GM19455 (cell line): ENCODE measurements at regions not wholly inside any gene's neighbourhood (a gene's known extent, or its start where the extent isn't known, plus 50 kb on each side); places are given as distances from the start of the nearest gene placed in this dataset.
"Not testable (repeated sequence)": the region's sequence is repeated elsewhere in the genome, so short reads cannot be mapped to it uniquely, and the experiment has no call there.

Experiments
- ATAC-seq: cut with Tn5 transposase; IDR thresholded peaks from one replicate; pipeline ENCODE4 v1.9.1; 2021; ENCODE audit not compliant: unreplicated experiment

- peak; percentile 50 for ATAC-seq
Observed at GRCh38 chr3:191959876-191960413, 499.0 kb downstream of the PYDC2 start.

DNA sequence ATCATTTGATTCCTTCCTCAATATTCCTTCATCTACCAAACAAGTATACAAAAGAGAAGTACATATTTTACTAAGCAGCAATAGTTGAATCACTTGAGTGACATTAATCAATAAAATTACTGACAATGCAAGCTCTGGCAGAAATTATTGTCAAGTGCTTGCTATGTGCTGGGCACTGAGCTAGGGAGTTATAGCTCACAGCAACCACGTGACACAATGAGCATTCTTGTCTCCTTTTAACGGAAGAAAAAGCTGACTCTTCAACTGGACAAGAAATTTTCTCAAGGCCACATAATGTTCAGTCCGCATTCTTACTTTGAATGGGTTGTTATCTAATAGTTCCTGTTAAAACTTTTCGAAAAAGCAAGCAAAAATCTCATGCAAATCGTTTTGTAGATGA lies 500.1 kb downstream of the PYDC2 start:
- no peak for ATAC-seq

DNA sequence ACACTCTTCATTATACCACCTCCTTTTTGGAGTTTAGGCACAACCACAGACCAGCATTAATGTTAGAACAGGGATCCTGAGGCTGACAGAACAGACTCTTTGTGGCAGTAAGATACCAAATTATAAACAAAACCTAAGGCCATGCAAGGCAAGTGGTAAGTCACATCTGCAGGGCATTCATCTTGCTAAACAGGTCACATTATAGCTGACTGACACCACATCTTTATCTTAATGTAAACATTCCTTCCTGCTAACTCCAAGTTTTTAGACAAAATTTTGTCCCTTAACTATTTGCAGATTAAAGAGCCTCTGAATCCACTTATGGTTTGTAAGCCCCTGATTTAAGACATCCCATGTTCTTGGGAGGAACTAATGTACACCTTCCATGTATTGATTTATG lies 500.6 kb downstream of the PYDC2 start:
- no peak for ATAC-seq

GRCh38 chr3:191962324-191962723 lies 501.4 kb downstream of the PYDC2 start:
- ATAC-seq: no peak

GRCh38 chr3:191963182-191963581 lies 502.2 kb downstream of the PYDC2 start:
- ATAC-seq: no peak

- no peak for ATAC-seq
Observed at GRCh38 chr3:191966556-191966955, 505.6 kb downstream of the PYDC2 start.

DNA sequence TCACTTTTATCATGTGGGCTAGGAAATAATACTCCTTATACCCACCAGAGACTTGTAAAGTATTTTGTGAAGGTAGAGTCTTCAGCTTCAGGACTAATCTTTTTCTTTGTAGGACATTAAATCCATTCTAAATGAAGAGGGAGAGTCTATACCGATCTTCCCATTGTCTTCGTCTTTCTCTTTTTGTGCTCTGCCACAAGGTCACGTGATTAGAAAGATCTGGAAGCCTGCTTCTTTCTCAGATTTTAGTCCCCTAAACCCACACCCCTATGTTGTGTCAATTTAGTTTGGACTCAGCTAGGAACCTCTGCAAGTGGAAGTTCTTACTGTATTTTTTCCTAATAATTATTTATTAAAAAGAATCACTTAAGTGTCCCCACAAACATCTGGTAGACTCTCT lies 507.3 kb downstream of the PYDC2 start:
- ATAC-seq: no peak

- peak; percentile 63 for ATAC-seq
Observed at GRCh38 chr3:191972714-191973398, 511.9 kb downstream of the PYDC2 start.

GRCh38 chr3:191973820-191974219 lies 512.9 kb downstream of the PYDC2 start:
- peak; percentile 19 for ATAC-seq

- no peak for ATAC-seq
Observed at GRCh38 chr3:191975936-191976335, 515.0 kb downstream of the PYDC2 start.

DNA sequence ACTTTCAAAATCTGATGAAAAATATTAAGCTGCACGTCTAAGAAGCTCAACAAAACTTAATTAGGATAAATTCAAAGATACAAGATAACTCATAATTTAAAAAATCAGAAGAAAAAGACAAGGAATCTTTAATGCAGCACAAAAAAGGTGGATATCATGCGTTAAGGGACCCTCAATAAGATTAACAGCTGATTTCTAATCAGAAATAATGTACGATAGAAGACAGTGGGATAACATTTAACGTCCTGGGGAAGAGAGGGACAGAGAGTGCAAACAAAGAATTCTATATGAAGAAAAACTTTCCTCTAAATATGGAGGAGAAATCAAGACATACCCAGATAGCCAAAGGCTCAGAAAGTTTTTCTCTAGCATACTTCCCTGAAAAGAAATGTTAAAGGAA lies 519.5 kb downstream of the PYDC2 start:
- no peak for ATAC-seq

GRCh38 chr3:191982481-191982880 lies 521.5 kb downstream of the PYDC2 start:
- no peak for ATAC-seq

- no peak for ATAC-seq
Observed at GRCh38 chr3:191985691-191986090, 524.7 kb downstream of the PYDC2 start.

DNA sequence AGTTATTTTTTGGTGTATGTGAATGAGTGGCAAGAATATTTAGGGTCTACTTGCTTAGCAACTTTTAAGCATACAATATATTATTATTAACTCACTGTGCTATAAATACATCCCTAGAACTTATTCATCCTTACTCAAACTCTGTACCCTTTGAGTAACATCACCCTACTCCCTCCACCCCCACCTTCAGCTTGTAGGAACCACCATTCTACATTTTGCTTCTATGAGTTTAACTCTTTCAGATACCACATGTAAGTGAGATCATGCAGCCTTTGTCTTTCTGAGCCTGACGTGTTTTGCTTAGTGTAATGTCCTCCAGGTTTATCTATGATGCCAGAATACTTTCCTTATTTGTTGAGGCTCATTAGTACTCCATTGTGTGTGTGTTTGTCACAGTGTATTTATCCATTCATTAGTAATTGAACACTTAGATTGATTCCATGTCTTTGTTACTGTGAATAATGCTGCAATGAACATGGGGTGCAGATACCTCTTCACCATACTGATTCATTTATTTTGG lies 526.9 kb downstream of the PYDC2 start:
- ATAC-seq: no peak

DNA sequence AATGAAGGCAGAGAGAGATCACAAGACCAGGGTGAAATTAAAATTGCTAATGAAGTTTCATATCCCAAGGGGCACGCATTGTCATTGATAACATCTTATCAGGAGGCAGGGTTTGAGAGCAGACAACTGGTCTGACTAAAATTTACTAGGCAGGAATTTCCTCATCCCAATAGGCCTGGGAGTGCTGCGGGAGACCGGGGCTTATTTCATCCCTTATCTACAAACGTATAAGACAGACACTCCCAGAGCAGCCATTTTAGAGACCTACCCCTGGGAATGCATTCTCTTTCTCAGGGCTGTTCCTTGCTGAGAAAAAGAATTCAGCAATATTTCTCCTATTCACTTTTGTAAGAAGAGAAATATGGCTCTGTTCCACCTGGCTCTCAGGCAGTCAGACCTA lies 533.0 kb downstream of the PYDC2 start:
- not testable (repeated sequence) for ATAC-seq

DNA sequence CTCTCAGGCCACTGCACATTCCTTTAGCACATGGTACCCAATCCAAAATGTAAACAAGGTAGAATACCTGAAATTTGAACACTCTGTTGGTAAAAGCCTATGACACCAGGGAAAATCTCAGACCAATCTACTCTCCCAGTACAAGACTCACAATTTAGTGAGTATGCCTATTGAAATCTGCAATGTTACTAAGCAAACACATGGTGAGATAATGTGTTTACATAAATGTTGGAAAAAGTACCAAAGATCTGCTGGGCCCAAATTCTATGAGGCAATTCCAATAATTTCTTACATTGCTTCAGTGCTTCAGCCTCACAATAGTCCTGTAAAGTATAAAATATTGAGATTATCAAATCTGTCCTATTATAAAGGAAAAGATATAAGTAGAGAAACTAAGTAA lies 536.1 kb downstream of the PYDC2 start:
- ATAC-seq: no peak

DNA sequence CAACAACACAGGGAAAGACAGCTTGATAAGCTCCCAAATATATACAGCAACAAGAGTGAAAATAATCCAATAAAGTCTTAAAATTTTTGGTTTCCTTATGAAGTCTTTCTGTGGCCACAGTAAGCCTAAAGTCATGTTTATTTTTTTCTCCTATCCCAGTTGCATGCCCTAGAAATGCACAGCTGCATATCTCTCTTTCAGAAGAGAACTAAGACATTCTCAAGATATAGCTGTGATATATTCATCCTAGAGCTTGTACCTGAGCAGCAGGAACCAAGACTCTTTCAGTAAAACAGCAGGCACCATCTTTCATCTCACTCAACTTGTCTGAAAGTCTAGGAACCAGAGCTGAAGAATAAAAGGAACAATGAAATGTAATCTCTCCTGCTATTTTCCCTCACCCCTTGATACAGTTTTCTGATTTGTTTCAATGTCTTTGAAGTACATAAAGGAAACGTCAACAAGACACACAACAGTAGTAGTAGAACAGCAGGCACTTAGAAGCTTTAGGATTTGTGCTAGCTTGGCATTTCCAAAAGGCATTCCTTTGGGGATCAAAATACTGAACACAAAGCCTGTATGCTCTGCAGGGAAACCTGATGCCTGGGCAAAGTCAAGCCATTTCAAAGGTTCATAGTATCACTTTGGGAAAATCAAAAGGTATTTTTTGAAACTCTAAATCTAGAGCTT lies 536.8 kb downstream of the PYDC2 start:
- no peak for ATAC-seq

DNA sequence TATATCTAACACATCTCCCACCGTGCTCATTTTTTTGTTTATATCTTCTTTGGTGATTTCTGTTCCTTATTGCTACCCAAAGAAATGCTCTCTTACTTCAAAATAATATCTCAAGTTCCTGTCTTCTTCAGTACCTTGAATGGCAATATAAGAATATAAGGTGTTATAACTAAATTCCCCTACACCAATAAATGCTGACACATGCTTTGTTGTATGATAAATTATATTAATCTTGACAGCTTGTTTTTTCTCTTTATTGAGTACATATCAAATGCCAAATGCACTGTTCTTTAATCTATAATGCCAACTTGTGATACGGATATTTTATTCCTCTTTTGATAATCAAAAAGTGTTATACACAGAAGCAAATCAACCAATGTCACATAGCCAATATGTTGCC lies 540.3 kb downstream of the PYDC2 start:
- no peak for ATAC-seq

DNA sequence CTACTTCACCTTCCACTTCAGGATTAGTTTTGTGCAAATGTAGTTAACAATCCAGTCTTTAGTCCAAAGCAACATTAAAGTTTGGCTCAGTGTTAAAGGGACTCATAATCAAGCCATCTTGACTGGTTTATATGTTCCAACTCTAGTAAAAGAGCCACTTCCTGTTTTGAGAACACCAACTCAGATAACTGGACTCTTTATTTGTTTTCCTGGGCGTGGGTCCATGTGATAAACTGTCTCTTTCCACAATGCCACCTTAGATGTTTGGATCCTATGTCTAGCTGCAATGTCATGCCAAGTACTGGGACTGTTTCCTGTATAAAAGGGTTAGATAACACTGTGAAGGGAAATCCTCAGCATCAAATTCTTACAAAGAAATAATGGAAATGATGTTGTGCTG lies 545.0 kb downstream of the PYDC2 start:
- ATAC-seq: no peak

- no peak for ATAC-seq
Observed at GRCh38 chr3:192009903-192010302, 548.9 kb downstream of the PYDC2 start.

GRCh38 chr3:192010490-192010889 lies 549.5 kb downstream of the PYDC2 start:
- ATAC-seq: no peak

DNA sequence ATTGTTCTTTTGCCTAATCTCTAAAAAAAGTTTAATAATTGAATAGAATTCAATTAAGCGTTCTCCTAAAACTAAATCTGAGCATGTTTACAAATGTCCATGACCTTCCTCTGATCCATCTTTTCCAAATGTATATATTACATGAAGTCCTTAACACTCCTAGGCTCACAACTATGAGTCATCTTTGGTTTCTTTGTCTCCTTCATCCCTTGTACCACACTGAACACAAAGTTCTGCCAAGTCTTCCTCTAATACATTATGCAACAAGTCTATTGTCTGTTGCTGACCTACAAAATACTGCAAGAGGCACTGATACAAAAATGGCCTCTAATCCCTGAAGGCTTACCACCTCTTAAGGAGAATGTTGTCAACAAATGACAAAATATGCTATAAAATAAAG lies 550.2 kb downstream of the PYDC2 start:
- no peak for ATAC-seq
